HG03342 (cell line): ENCODE measurements at regions not wholly inside any gene's neighbourhood (a gene's known extent, or its start where the extent isn't known, plus 50 kb on each side); places are given as distances from the start of the nearest gene placed in this dataset.

Experiments
- ATAC-seq: cut with Tn5 transposase; IDR thresholded peaks from one replicate; pipeline ENCODE4 v1.9.1; 2021; ENCODE audit warnings: mild to moderate bottlenecking, moderate library complexity; ENCODE audit not compliant: unreplicated experiment

DNA sequence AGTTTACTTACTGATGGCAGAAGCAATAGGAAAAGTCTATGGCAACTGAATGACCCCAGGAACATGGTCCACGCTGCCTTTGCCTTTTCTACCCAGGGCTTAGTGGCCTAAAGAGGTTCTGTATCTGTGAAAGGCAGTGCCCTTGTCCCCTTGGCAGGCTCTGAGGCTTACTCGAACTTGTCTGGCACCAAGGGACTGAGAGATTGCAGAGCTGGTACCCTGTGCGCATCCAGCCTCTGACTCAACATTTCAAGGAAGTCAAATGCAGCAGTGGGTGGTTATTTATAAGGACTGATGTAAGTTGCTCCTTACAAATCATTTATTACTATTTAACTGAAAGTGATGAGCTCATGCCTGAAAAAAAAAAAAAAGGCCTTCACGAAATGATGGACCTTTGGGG lies 299.9 kb upstream of the MYOCD start:
- no peak for ATAC-seq

DNA sequence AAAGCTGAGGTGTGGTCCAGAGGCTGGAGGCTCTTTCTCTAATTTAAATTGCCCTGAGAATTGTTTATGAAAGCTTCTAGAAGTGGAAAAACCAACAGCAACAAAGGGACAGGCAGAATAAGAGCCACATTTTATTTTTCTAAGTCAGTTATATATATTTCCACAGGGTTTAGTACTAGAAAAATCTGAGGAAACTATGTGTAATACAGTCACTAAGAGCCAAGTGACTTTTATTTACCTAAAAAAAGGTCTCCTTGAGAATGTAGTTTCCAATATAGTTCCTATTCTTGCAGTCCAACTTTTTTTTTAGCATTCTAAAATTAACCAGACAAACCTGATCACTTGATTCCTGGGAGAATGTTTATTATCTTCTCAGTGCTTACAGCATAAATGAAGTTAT lies 296.6 kb upstream of the MYOCD start:
- ATAC-seq = no peak

DNA sequence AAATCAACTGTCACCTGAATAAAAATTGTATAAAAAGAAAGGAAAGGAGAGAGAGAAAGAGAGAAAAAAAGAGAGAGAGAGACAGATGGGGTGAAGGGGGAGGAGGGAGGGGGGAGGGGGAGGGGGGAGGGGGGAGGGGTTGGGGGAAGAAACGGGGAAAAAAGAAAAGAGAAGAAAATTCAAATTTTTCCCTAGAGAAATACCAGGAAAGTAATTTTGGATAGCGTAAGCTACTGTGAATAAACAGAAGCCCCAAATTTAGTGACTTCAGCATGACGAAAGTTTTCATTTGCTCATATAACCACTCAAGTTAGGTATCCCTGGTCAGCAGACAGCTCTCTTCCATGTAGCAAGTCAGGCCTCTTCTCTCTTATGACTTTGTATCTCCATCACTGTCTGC lies 289.4 kb upstream of the MYOCD start:
- no peak for ATAC-seq

DNA sequence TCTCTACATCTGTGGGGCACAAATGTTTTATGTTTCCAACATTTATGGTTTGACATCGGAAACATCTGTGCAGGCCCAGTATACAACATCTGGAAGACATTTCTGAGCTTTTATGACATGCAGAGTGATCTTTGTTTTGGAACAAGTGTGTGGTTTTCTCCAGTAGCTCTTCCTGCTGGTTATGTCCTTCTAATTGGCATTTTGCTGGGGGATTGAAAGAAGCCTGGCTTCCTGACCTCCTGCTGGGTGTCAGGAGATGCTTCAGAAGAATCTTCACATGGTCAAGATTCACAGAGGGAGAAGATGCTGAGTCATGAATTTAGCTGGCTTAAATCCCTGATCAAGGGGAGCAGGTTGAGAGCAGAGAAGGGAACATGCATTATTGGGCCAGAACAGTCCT lies 279.5 kb upstream of the MYOCD start:
- no peak for ATAC-seq

DNA sequence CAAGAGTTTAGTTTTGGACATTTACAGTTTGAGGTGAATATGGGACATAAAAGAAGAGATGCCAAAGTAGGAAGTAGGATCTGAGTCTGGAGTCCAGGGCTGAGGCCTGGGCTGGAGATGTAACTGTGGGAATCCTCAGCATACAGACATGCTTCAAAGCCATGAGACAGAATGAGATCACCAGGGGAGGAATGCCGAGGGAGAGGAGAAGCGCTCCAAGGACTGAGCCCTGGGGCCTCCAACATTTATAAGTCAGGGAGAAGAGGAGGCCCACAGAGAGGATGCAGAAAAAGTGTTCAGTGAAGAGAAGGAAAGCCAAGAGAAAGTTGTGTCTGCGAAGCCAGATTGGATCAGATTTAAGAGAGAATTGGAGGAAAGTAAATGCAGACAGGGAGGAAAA lies 277.5 kb upstream of the MYOCD start:
- no peak for ATAC-seq

DNA sequence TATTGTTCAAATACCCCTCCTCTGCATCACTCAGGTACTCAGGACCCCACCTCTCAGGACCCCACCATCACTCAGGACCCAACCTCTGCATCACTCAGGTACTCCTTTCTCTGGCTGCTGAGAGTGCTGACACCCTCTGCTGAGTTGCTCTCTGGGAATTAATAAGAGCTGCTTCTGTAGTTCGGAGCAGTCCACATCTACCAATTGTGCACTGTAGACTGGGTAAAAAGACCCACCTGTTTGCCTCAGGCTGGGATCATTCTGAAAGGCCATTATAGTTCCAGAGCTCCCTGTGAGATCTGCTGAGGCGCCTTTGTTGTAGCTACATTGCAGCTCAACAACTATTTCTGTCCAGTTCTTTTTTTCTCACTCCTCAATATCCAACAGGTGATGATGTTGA lies 276.3 kb upstream of the MYOCD start:
- ATAC-seq = no peak

DNA sequence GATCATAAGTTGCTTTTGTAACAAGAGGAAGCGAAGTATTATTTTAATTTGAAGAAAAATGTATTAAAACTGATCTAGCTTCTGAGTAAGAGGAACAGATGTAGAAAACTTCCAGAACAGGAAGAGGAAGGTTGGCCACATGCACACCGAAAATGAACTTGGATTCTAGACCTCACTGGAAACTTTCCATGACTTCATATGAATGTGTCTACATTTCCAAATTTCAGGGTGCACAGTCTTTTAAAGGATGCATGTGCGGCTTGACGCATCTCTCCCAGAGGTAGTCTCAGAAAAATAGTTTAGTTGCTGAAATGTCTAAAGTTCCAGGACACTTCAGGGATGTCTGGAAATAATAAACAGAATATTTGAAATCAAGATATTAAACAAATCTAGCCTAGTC lies 275.1 kb upstream of the MYOCD start:
- no peak for ATAC-seq

DNA sequence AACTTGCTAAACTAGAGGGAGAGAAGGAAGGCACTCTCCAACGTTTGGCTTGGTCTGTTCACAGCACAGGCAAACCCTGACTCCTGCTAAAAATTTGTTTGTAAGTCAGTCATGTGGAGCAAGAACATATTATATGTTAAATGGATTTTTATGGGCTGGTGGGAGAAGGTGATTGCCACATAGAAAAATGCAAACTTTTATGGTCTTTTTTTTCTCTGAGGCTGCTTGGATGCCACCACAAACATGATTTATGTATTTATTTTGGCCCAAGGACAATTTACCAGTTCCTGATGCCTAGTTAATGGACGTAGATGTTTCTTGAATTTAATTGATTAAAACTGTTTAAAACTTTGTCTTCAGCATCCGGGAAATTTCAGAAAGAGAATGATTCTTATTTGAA lies 274.2 kb upstream of the MYOCD start:
- no peak for ATAC-seq

DNA sequence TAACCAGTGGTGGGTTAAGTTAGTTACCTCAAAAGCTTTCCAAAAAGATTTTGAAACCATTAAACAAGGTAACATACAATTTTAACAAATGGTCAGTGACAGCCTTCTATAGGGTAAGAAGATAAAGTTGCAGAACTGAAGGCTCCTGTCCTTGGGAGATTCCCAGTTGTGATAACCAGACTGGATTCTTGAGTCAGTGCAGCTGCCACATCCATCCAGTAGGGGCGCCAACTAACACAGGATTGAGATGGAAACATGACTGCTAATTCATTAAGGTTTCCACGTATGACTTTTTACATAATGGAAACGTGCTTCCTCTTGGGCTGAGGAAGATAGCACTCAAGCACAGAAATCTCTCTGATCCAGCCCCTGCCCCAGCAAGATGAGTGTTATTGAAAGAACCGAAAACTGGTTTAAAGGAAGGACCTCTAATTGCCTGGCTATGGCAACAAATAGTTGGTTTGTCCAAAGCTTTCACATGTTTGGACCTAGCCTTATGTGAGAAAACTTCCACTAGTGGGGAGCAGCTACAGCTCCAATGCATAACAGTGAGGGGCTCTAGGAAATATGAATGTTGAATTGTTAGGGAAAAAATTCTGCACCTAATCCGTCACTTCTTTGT lies 269.8 kb upstream of the MYOCD start:
- no peak for ATAC-seq

DNA sequence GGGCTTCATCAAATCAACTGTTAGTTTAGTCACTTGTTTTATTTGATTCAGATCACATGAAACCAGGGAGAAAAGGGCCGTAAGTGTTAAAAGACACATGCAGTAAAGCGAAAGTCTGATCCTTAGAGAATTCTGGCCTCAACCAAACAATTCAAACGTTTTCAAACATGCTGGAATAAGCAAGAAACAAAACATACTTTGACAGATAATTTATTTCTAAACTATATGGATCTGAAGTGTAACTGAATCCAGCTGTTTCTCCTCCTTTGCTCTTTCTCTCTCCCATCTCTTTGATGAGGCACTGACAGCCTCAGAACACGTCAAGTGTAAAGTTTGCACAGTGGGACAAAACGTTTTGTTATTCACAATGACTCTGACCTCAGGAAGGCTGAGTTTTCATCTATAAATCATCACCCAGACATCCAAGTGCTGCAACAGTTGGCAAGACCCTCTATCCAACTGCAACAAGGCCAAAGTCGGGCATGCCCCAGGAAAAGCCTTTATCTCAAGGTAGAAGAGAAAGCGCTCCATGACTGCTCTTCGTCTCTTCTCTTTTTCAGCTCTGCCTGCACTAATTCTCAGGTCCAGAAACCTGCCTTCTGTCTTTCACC lies 267.1 kb upstream of the MYOCD start:
- ATAC-seq = no peak

DNA sequence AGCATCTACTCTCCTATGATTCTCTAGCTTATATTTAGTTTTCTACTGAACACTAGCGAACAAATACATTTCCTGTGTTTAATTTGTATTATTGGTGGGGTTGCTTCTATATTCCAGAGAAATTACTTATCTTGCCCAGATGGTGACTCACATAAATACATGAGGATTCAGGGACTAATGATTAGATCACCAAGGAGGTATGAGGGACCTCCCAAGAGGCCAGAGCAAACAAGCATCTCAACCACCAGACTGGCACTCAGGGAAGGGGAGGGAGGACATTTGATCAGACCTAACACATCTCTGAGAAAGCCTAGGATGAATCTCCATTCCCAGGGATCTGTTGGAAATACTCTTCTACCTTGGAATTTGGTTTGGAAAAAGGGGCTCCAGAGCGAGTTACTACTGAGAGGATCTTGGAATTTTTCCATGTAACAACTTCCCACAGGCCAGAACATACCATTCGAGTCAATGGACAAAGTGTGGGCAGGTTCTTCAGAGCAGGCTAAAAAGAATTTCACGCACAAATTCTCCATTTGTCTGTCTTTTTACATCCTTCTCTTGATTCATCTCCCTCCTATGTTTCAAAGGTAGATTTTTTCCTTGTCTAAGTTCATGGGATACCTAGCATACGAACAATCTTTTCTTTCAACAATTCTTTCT lies 262.6 kb upstream of the MYOCD start:
- no peak for ATAC-seq

DNA sequence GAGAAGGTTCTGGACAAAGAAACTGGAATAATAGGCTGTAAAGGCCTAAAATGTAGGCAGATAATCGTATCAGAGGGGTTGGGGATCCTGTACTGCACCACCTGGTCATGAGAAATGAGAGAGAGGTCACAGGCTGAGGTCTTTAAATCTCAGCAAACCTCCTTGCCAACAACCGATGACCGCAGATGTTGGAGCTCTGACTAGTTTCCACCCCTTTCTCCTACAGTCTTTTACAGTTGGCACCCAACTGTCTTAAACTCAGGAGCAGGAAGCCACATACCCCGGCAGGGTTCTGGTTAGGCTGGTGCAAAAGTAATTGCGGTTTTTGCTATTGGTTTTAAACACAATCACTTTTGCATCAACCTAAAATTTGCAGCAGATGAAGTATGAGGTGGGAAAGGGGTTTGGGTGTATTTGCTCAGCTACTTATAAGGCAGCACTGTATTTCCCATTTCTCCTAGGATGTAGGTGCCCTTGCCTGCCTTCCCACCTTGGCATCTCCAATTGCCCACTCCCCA lies 261.8 kb upstream of the MYOCD start:
- no peak for ATAC-seq

DNA sequence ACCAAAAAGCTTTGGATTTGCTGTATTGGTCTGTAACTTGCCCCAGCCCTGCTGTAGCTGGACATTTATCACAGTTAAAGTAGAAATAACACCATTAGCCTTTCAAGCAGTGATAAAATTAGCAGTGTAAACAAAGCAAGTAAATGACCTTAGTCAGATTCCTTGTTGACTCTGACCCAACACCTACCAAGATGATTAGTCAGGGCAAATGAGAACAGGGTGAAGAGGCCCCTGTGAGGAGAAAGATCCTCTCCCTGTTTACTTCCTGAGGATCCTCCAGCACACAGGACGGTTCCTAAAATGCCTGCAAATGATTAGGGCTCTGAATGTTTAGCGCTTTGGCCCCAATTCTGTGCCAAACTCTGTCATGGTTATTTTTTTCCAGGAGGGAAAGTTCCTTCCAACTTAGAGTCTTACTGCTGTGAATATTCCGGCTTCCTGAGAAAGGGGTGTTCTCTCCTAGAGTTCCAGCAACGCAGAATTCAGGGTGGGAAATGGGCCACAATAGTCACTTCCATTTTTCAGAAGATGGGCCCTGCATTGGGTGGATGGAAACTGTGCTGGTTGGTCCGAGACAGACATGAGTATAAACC lies 259.0 kb upstream of the MYOCD start:
- ATAC-seq = no peak

DNA sequence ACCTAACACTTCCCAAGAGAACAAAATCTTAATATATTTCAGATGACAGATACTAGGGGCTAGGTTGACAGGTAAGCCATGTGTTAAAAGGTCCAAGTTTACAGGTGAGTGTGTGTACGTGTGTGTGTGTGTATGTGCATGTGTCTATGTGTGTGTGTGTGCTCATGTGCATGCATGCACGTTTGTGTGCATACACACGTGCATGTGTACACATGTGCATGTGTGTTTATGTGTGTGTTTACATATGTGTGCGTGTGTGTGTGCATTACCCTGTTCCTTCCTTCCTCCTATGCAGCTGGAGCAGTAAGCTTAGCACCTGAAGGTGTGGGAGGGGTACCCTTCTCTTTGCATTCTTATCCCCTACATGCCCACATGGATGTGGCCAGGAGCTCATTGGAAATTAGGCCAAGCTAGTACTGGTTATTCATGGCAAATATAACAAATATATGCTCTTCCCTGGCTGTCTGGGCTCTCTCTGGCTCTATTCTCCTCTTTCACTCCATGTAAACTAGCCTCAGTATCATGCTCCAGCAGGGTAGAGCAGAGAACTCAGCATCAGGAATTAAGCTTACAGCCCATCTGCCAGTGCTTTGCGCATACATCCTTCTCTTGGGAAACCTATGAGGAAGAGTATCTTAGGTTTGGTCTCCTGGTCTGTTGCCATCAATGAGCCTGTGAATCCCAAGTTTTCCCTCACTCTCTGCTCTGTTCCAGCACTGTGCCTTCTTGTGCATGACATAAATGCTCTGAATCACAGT lies 258.0 kb upstream of the MYOCD start:
- ATAC-seq = no peak

DNA sequence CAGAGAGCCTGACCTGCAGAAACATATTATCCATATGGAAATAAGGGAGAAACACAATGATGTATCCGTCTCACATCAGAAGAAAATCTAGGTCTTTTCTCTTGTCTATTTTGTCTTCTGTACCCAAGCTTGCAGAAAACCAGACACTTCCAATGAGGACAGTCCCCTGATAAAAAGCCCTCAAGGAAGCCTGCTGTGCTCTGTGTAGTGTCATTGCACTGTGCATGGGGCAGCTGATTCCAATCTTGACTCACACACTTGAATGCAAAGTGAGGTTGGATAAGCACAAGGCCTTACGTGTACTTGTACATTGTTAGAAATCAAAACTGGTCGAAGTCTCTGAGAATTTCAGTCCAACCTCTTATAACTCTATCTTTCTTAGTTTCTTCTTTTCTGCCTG lies 256.6 kb upstream of the MYOCD start:
- no peak for ATAC-seq

DNA sequence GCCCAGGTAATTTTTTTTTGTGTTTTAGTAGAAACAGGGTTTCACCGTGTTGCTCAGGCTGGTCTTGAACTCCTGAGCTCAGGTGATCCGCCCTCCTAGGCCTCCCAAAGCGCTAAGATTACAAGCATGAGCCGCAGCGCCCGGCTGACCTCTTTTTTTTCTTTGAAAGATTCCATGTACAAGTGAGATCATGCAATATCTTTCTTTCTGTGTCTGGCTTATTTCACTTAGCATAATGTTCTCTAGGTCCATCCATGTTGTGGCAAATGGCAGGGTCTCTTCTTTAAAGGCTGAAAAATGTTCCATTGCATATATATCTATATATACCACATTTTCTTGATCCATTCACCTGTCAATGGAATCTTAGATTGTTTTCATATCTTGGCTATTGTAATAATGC lies 255.0 kb upstream of the MYOCD start:
- no peak for ATAC-seq

DNA sequence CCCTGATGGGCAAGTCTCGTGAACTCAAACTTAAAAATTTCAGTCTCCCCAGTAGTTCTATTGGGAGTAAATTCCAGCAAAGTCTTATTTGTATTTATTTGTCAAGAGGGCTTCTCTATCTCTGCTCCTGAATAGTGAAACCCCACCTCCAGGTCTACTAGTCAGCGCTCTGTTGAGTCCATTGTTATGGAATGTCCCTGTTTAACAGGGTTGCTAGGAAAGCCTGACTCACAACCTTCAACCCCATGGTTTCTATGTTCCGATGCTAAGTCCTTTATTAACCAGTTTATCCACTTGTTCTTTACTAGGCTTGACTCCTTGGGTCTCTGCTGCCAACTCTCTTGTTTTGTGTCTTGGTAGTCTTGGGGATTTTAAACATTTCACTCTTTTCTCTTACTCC lies 250.7 kb upstream of the MYOCD start:
- no peak for ATAC-seq

DNA sequence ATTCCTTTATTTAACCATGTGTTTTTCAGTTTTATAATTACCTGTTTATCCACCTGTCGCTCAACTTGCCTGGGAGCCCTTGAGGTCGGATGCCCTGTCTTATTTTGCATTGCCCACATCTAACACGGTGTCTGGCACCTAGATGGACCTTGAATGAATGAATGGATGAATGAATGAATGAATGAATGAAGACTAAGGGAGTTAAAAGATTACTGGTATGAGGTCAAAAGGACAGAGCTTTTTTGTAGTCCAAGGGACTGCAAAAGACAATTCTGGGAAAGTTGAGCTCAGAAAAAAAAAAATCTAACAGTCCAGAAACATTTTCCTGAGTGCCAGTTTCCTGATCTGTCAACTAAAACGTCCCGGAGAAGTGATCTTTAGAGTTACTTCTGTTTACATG lies 244.6 kb upstream of the MYOCD start:
- no peak for ATAC-seq

DNA sequence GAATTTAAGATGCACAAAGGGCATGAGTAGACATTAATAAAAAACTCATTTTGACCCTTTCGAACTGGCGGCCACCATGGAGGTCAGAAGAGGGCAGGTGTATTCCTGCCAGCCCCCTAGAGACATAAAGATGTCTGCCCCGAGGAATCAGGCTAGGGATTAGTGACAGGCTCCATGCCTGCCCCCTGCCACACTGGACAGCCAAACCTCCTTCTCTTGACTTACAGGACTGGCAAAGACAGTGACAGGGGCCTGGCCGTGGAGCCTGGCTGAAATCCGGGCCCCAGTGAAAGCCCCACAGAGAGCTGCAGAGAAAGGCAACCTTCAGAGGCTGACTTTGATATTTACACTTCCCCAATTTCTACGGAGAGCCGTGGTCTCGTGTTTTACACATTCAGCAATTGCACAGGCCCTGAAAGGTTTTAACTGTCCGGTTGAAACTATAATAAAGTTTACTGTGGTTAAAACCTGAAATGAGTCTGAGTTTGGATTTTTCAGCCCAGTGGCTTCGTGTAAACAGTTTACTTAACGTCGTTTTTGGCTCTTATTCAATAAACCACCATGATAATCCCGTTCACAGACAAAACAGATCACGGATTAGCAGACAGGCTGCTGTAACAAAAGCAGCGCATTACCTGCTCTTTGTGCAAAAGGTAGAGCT lies 243.9 kb upstream of the MYOCD start:
- no peak for ATAC-seq

DNA sequence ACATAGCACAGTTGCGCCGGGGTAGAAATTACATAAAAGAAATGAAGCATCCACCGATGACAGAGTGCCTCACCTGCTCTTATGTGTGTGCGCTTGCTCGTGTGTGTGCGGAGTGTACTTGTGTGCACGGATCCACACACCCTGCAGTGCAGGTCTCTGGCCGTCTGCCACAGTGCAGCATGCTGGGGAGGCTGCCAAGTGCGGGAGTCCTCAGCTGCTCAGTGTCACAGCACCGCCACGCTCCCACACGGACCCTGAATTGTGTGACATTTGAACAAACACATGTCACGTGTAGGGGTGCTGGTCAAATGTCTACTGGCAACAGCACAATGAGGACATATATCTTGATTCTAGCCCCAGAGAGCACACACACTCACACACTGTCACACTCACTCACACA lies 243.0 kb upstream of the MYOCD start:
- ATAC-seq = no peak

DNA sequence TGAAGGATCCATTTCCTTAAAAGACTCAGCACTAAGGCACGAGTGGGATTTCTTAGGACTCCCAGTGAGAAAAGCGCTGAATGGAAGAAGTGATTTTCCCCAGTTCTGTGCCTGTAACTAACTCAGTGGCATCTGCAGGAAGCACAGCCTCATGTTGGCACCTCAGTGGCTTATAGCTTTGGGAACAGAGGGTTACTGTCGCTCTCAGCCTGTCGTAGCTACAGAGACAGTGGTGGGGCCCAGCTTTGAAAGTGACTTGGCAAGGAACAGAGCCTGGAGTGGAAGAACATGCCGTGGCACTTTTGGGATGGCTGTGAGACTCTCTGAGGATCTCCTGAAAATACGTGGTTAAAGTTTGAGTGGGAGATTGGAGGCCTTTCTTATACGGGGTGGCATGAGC lies 242.4 kb upstream of the MYOCD start:
- no peak for ATAC-seq
